Peyer's patch (tissue), 4 donors: ENCODE measurements at regions not wholly inside any gene's neighbourhood (a gene's known extent, or its start where the extent isn't known, plus 50 kb on each side); places are given as distances from the start of the nearest gene placed in this dataset.

Source experiments
- POLR2A ChIP-seq, 2 donors: fragments of 450-650 bp; IDR thresholded peaks; one replicate each; pipeline ENCODE4 v1.5.1; 2017; ENCODE audit warnings: antibody characterized with exemption in 2 of 2, mild to moderate bottlenecking in 2 of 2, moderate library complexity in 2 of 2
- TF ChIP-seq, protein P1 (sequence below), 6 experiments: fragments of 450-650 bp in 4 of 6; fragments of 200-600 bp in 2 of 6; sonication (generic) in 1 of 6; IDR thresholded peaks; one replicate each; pipeline ENCODE4 v1.5.1; 2017 to 2019; ENCODE audit warnings: antibody characterized with exemption in 6 of 6, mild to moderate bottlenecking in 3 of 6, moderate library complexity in 1 of 6

DNA sequence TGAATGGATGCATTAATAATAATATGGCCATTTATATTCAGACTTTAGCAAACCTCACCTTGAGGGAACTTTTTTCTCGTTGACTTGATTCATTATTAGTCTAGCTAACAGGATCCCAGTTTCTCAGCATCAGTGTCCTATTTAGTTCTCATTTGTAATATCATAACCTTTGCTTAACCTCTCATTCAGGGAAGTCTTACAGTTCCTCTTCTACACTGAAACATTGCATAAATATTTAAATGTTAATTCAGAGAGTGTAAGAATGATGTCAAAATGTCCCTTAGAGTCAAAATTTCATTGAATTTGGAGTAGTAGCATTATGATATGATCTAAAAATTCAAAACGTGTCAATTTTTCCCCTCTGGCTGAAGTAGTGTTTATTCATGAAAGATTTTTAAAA, 650.1 kb downstream of the EFNA5 start:
- TF ChIP-seq POLR2A (IDR thresholded peaks at IDR 0.05), result no peak
- TF ChIP-seq, protein P1, sequence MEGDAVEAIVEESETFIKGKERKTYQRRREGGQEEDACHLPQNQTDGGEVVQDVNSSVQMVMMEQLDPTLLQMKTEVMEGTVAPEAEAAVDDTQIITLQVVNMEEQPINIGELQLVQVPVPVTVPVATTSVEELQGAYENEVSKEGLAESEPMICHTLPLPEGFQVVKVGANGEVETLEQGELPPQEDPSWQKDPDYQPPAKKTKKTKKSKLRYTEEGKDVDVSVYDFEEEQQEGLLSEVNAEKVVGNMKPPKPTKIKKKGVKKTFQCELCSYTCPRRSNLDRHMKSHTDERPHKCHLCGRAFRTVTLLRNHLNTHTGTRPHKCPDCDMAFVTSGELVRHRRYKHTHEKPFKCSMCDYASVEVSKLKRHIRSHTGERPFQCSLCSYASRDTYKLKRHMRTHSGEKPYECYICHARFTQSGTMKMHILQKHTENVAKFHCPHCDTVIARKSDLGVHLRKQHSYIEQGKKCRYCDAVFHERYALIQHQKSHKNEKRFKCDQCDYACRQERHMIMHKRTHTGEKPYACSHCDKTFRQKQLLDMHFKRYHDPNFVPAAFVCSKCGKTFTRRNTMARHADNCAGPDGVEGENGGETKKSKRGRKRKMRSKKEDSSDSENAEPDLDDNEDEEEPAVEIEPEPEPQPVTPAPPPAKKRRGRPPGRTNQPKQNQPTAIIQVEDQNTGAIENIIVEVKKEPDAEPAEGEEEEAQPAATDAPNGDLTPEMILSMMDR (IDR thresholded peaks at IDR 0.05), result no peak
